PC-9 (cell line): ENCODE measurements at regions not wholly inside any gene's neighbourhood (a gene's known extent, or its start where the extent isn't known, plus 50 kb on each side); places are given as distances from the start of the nearest gene placed in this dataset.

Experiments
- CTCF ChIP-seq: fragments of 200-600 bp; sonication (generic); conservative IDR thresholded peaks from 2 replicates; pipeline ENCODE4 v1.6.1; 2017; ENCODE audit warnings: mixed run types, antibody characterized with exemption, mild to moderate bottlenecking, moderate library complexity
- EZH2 ChIP-seq: fragments of 200-600 bp; sonication (generic); IDR thresholded peaks from 2 replicates; pipeline ENCODE4 v1.8.0; 2017; ENCODE audit warnings: antibody characterized with exemption, low read depth

GRCh38 chr7:36088553-36088952 is 64.5 kb upstream of the EEPD1 start:
- TF ChIP-seq CTCF (no peak), EZH2 (no peak)
